ENCODE measurements at regions not wholly inside any gene's neighbourhood (a gene's known extent, or its start where the extent isn't known, plus 50 kb on each side); places are given as distances from the start of the nearest gene placed in this dataset.

GRCh38 chr20:48164566-48165400 lies 379.5 kb upstream of the SULF2 start:
- no peak for TF ChIP-seq CTCF (IDR thresholded peaks at IDR 0.05; ENCODE audit: borderline replicate concordance, extremely low read depth, low read length, poor library complexity, severe bottlenecking)
- no peak for TF ChIP-seq EZH2 (IDR thresholded peaks at IDR 0.05; ENCODE audit: borderline replicate concordance, low read depth, low read length, severe bottlenecking)
